ENCODE measurements at regions not wholly inside any gene's neighbourhood (a gene's known extent, or its start where the extent isn't known, plus 50 kb on each side); places are given as distances from the start of the nearest gene placed in this dataset.
A peak's percentile ranks its signal among the peaks of the same experiment; 100 is the strongest.

- TF ChIP-seq CTCF (IDR thresholded peaks at IDR 0.05) = no peak
- TF ChIP-seq POLR2A (IDR thresholded peaks at IDR 0.05) = peak in 1 of 2 donors; percentile 78
These were observed 69.5 kb upstream of the CIBAR2 start for GRCh38 chr16:85181739-85182129.
